SU-DHL-6 (cell line): ENCODE measurements at regions not wholly inside any gene's neighbourhood (a gene's known extent, or its start where the extent isn't known, plus 50 kb on each side); places are given as distances from the start of the nearest gene placed in this dataset.
A peak's percentile ranks its signal among the peaks of the same experiment; 100 is the strongest.

ENCODE experiments used
- H2AFZ ChIP-seq: fragments of 200-600 bp; sonication (generic); 2 replicates; pipeline ENCODE4 v1.6.1; 2014; ENCODE audit warnings: low read depth, mild to moderate bottlenecking, moderate library complexity, mixed read lengths, antibody characterized with exemption, low read length; ENCODE audit not compliant: severe bottlenecking
- H3F3A ChIP-seq: fragments of 200-600 bp; shearing (Covaris generic); 2 replicates; pipeline ENCODE4 v1.6.0; 2016; ENCODE audit warnings: antibody characterized with exemption, mild to moderate bottlenecking; ENCODE audit not compliant: insufficient read depth
- H3K27ac ChIP-seq: fragments of 200-600 bp; sonication (generic); 2 replicates; pipeline ENCODE4 v1.5.1; 2016; ENCODE audit warnings: low read depth, mild to moderate bottlenecking, low read length, moderate library complexity, mixed read lengths
- H3K27me3 ChIP-seq: fragments of 200-600 bp; sonication (generic), shearing (Covaris generic); 2 replicates; pipeline ENCODE4 v1.6.0; 2014; ENCODE audit warnings: mild to moderate bottlenecking, low read length
- H3K36me3 ChIP-seq: fragments of 200-600 bp; sonication (generic); 2 replicates; pipeline ENCODE4 v1.6.1; 2014; ENCODE audit warnings: mild to moderate bottlenecking, low read length, mixed read lengths
- H3K4me2 ChIP-seq: fragments of 300-600, 200-600 bp; shearing (Covaris generic), sonication (generic); 2 replicates; pipeline ENCODE4 v1.6.0; 2014; ENCODE audit warnings: low read length, low read depth, mild to moderate bottlenecking; ENCODE audit not compliant: poor library complexity, severe bottlenecking
- H3K4me3 ChIP-seq: fragments of 200-600 bp; sonication (generic); 2 replicates; pipeline ENCODE4 v1.5.1; 2014; ENCODE audit warnings: antibody characterized with exemption, low read length, mild to moderate bottlenecking, mixed read lengths; ENCODE audit not compliant: insufficient read depth, poor library complexity, severe bottlenecking
- H3K79me2 ChIP-seq: fragments of 200-600 bp; sonication (generic); 2 replicates; pipeline ENCODE4 v1.6.1; 2014; ENCODE audit warnings: mild to moderate bottlenecking, low read length, moderate library complexity; ENCODE audit not compliant: insufficient read depth
- H3K9ac ChIP-seq: fragments of 200-600 bp; sonication (generic); 2 replicates; pipeline ENCODE4 v1.7.0; 2014; ENCODE audit warnings: mild to moderate bottlenecking, low read length
- H3K9me2 ChIP-seq: fragments of 200-600 bp; sonication (generic); replicated peaks from 2 replicates; pipeline ENCODE4 v1.6.1; 2014; ENCODE audit warnings: low read length; ENCODE audit not compliant: insufficient read depth
- H3K9me3 ChIP-seq: fragments of 200-600 bp; sonication (generic); 2 replicates; pipeline ENCODE4 v1.6.1; 2014; ENCODE audit warnings: low read length, mixed read lengths; ENCODE audit not compliant: insufficient read depth
- H4K20me1 ChIP-seq: fragments of 200-600 bp; sonication (generic); 2 replicates; pipeline ENCODE4 v1.6.1; 2014; ENCODE audit warnings: low read depth, mild to moderate bottlenecking, antibody characterized with exemption, low read length, moderate library complexity, mixed read lengths
- EZH2phosphoT487 ChIP-seq: fragments of 200-600 bp; sonication (generic), shearing (Covaris generic); conservative IDR thresholded peaks from 2 replicates; pipeline ENCODE4 v1.6.1; 2018; ENCODE audit warnings: mild to moderate bottlenecking, antibody characterized with exemption, low read length, moderate library complexity, mixed read lengths
- TF ChIP-seq, protein P1 (sequence below): fragments of 200-600 bp; sonication (generic); IDR thresholded peaks from one replicate; pipeline ENCODE4 v1.5.1; 2017; ENCODE audit warnings: antibody characterized with exemption, mild to moderate bottlenecking, low read length, moderate library complexity; ENCODE audit not compliant: insufficient read depth, poor library complexity, severe bottlenecking

DNA sequence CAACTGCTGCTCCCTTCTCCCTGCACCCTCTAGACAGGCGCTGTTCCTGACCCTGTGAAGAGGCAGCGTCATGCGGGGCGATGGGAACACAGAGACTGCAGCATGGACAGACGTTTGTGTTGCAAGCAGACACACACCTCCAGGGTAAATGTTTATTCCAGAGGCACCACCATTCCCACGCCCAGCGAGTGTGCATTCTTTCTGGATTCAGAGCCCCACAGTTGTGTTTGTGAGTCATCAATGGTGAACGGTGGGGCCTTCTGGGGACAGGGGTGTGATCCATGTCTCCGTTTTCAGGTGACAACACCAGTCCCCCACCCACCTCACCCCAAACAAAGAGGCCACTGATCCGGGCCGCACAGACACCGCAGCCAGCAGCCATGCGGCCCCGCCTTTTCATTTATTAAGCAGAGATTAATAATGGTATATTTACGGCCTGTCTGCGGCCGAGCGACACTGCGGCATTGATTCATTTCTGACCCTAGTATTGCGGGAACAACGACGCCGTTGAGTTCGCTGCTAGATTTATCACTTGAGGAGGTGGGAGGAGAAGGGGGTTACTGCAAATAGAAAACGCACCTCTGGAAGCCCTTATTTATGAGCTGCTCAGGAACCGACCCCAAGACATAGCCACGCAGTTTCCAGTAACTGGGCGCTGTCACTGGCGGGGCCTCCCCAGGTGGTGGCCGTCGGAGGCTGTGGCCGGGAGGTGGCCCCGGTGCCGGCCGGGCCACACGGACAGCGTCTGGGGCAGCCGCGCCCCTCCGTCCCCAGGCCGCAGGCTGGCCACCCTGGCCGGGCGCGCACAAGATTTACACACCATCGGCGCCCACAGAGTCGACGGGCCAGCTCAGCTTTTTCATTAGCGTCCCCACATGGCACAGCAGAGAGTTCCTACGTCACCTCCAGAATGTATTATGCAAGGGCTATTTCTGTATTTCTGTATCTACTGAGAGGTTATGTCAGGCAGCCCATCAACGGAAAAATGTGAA, 367.6 kb downstream of the THBS2 start:
- Histone ChIP-seq H3K27ac (no peak overlapping the region), H3K9me3 (no peaks in the 10 kb centered on the region), H3K4me2 (no peak overlapping the region), H3K79me2 (no peaks in the 10 kb centered on the region), H3K36me3 (no peaks in the 10 kb centered on the region), H3K9me2 (no peaks in the 10 kb centered on the region), H3K4me3 (no peak overlapping the region), H3F3A (no peaks in the 10 kb centered on the region), H3K9ac (no peak overlapping the region), H4K20me1 (no peaks in the 10 kb centered on the region), H3K27me3 (no peaks in the 10 kb centered on the region), H2AFZ (no peak overlapping the region)
- TF ChIP-seq EZH2phosphoT487, result no peak
- TF ChIP-seq, protein P1, sequence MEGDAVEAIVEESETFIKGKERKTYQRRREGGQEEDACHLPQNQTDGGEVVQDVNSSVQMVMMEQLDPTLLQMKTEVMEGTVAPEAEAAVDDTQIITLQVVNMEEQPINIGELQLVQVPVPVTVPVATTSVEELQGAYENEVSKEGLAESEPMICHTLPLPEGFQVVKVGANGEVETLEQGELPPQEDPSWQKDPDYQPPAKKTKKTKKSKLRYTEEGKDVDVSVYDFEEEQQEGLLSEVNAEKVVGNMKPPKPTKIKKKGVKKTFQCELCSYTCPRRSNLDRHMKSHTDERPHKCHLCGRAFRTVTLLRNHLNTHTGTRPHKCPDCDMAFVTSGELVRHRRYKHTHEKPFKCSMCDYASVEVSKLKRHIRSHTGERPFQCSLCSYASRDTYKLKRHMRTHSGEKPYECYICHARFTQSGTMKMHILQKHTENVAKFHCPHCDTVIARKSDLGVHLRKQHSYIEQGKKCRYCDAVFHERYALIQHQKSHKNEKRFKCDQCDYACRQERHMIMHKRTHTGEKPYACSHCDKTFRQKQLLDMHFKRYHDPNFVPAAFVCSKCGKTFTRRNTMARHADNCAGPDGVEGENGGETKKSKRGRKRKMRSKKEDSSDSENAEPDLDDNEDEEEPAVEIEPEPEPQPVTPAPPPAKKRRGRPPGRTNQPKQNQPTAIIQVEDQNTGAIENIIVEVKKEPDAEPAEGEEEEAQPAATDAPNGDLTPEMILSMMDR, result no peak

DNA sequence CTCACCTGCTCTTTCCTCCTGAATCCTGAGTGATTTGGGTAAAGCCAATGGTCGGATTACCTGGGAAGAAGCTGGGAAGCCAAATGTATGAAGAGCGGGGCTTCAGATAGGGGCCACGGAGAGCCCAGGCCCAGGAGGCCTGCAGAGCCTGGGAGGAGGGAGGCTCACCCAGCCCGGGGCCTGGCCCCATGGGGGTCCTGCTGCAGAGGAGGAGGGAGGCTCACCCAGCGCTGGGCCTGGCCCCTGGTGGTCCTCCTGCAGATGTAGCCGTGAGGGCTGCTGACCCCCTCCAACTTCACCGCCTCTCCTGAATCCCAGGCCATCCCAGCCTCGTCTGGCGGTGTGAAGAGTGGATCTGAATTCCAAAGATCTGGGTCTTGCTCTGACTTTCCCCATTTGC, 368.4 kb downstream of the THBS2 start:
- Histone ChIP-seq H2AFZ (no peak overlapping the region), H3K9ac (no peak overlapping the region), H3K79me2 (no peaks in the 10 kb centered on the region), H3K4me2 (no peak overlapping the region), H3K4me3 (no peak overlapping the region), H3K9me3 (no peaks in the 10 kb centered on the region), H3K9me2 (no peaks in the 10 kb centered on the region), H4K20me1 (no peaks in the 10 kb centered on the region), H3K36me3 (no peaks in the 10 kb centered on the region), H3K27ac (no peak overlapping the region), H3F3A (no peaks in the 10 kb centered on the region), H3K27me3 (no peaks in the 10 kb centered on the region)
- no peak for TF ChIP-seq EZH2phosphoT487

DNA sequence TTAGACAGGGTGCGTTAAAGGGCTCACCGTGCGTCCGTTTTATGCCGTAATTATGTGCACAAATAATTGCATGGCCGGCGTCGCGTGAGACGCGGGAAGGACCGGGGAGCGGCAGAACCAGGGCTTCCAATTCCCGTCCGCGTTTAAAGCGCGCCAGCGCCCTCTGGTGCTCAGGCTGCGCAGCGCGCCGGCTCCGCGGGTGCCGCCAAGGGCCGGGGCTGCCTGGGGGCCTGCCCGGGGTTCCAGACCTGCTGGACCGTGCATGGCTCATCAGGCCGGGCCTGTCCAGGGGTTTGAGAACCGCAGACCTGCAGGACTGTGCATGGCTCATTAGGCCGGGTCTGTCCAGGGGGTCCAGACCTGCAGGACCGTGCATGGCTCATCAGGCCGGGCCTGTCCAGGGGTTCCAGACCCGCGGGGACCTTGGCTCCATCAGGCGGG, 369.0 kb downstream of the THBS2 start:
- H3K9ac ChIP-seq, result no peak overlapping the region
- no peaks in the 10 kb centered on the region for H3F3A ChIP-seq
- no peaks in the 10 kb centered on the region for H3K36me3 ChIP-seq
- no peaks in the 10 kb centered on the region for H3K9me3 ChIP-seq
- TF ChIP-seq, protein P1, result peak; percentile 35
- no peak for TF ChIP-seq EZH2phosphoT487
- no peaks in the 10 kb centered on the region for H4K20me1 ChIP-seq
- no peaks in the 10 kb centered on the region for H3K79me2 ChIP-seq
- H3K27me3 ChIP-seq, result no peaks in the 10 kb centered on the region
- H3K27ac ChIP-seq, result no peak overlapping the region
- no peak overlapping the region for H3K4me2 ChIP-seq
- no peak overlapping the region for H3K4me3 ChIP-seq
- H3K9me2 ChIP-seq, result no peaks in the 10 kb centered on the region
- H2AFZ ChIP-seq, result no peak overlapping the region
